ENCODE measurements at regions not wholly inside any gene's neighbourhood (a gene's known extent, or its start where the extent isn't known, plus 50 kb on each side); places are given as distances from the start of the nearest gene placed in this dataset.

GRCh38 chr3:101150504-101150903 lies 157.3 kb upstream of the ABI3BP start:
- TF ChIP-seq, protein P1, sequence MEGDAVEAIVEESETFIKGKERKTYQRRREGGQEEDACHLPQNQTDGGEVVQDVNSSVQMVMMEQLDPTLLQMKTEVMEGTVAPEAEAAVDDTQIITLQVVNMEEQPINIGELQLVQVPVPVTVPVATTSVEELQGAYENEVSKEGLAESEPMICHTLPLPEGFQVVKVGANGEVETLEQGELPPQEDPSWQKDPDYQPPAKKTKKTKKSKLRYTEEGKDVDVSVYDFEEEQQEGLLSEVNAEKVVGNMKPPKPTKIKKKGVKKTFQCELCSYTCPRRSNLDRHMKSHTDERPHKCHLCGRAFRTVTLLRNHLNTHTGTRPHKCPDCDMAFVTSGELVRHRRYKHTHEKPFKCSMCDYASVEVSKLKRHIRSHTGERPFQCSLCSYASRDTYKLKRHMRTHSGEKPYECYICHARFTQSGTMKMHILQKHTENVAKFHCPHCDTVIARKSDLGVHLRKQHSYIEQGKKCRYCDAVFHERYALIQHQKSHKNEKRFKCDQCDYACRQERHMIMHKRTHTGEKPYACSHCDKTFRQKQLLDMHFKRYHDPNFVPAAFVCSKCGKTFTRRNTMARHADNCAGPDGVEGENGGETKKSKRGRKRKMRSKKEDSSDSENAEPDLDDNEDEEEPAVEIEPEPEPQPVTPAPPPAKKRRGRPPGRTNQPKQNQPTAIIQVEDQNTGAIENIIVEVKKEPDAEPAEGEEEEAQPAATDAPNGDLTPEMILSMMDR (IDR thresholded peaks at IDR 0.05; ENCODE audit: low read depth, low read length) = no peak
- TF ChIP-seq EZH2phosphoT487 (IDR thresholded peaks at IDR 0.05; ENCODE audit: low read depth) = no peak

All from OCI-LY3 (cell line).